Epithelial cell of esophagus (primary cell): ENCODE measurements at regions not wholly inside any gene's neighbourhood (a gene's known extent, or its start where the extent isn't known, plus 50 kb on each side); places are given as distances from the start of the nearest gene placed in this dataset.

Experiments used
- DNase-seq: peaks from one replicate; pipeline ENCODE4 v3.0.0; 2010; ENCODE audit warnings: low read depth
- H3K4me3 ChIP-seq: 2 replicates; pipeline ENCODE4 v1.5.1; 2011; ENCODE audit warnings: mild to moderate bottlenecking, low read length, control low read depth
- CTCF ChIP-seq: IDR thresholded peaks from 2 replicates; pipeline ENCODE4 v1.5.1; 2011; ENCODE audit warnings: low read depth, mild to moderate bottlenecking, low read length, control low read depth, inconsistent platforms; ENCODE audit not compliant: insufficient read depth; ENCODE audit errors: missing control alignments

- TF ChIP-seq CTCF: no peak
- no peak overlapping the region for H3K4me3 ChIP-seq
- DNase-seq: no peak
Measured at GRCh38 chr1:232426801-232427200, 203.1 kb downstream of the SIPA1L2 start.

- no peak overlapping the region for H3K4me3 ChIP-seq
- no peak for TF ChIP-seq CTCF
- no peak for DNase-seq
Measured at GRCh38 chr1:232425421-232425820, 204.5 kb downstream of the SIPA1L2 start.

- TF ChIP-seq CTCF: no peak
- no peak overlapping the region for H3K4me3 ChIP-seq
- DNase-seq: peak; percentile 34
Measured at GRCh38 chr1:232423591-232423990, 206.3 kb downstream of the SIPA1L2 start.

GRCh38 chr1:232422898-232423297 lies 207.0 kb downstream of the SIPA1L2 start:
- no peak for TF ChIP-seq CTCF
- peak; percentile 81 for DNase-seq

GRCh38 chr1:232422098-232422497 lies 207.8 kb downstream of the SIPA1L2 start:
- H3K4me3 ChIP-seq: no peak overlapping the region
- no peak for TF ChIP-seq CTCF
- peak; percentile 67 for DNase-seq

More at GRCh38 chr1:232422898-232423297, 207.0 kb downstream of the SIPA1L2 start:
- H3K4me3 ChIP-seq: no peak overlapping the region

- no peak for DNase-seq
- no peak for TF ChIP-seq CTCF
- H3K4me3 ChIP-seq: no peak overlapping the region
Measured at GRCh38 chr1:232421143-232421796, 208.7 kb downstream of the SIPA1L2 start.

GRCh38 chr1:232417636-232418248 lies 212.2 kb downstream of the SIPA1L2 start:
- TF ChIP-seq CTCF: no peak
- no peak overlapping the region for H3K4me3 ChIP-seq
- DNase-seq: no peak
